NCI-H510A treated with DMSO at 0.1 percent for 48 hours (cell line): ENCODE measurements at regions not wholly inside any gene's neighbourhood (a gene's known extent, or its start where the extent isn't known, plus 50 kb on each side); places are given as distances from the start of the nearest gene placed in this dataset.
"Not testable (repeated sequence)": the region's sequence is repeated elsewhere in the genome, so short reads cannot be mapped to it uniquely, and the experiment has no call there.

Experiments
- DNase-seq: peaks from one replicate; lab custom pipeline; 2025; lab: John Stamatoyannopoulos, UW

DNA sequence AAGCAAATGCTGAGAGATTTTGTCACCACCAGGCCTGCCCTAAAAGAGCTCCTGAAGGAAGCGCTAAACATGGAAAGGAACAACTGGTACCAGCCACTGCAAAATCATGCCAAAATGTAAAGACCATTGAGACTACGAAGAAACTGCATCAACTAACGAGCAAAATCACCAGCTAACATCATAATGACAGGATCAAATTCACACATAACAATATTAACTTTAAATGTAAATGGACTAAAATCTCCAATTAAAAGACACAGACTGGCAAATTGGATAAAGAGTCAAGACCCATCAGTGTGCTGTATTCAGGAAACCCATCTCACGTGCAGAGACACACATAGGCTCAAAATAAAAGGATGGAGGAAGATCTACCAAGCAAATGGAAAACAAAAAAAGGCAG lies 702.7 kb upstream of the INTU start:
- DNase-seq, result not testable (repeated sequence)

DNA sequence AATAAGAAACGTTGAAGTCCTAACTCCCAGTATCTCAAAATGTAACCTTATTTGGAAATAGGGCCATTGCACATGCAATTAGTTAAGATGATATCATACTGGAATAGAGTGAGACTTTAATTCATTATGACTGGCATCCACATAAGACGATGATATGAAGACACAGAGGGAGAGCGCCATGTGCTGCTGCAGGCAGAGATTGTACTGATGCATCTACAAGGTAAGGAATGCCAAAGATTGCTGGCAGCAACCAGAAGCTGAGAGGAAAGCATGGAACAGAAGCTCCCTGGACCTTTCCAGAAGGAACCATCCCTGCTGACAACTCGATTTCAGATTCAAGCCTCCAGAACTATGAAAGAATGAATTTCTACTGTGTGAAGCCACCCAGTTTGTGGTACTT lies 697.0 kb upstream of the INTU start:
- no peak for DNase-seq

DNA sequence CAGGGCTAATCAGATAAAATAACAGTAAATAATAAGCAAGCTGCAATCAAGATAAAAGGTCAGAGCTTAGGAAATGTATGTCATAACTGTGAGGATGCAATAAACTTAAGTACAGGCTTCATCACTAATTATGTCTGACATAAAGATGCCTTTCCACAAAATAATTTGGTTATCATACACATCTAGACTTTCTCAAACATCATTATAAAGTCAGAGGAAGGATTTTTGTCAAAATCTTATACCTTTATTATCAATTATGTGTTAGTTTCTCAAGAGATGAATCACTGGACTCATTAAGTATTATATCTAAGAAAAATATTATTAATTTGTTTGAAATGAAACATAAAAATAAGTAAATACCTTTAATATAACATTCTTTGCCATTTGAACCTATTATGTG lies 695.4 kb upstream of the INTU start:
- no peak for DNase-seq

DNA sequence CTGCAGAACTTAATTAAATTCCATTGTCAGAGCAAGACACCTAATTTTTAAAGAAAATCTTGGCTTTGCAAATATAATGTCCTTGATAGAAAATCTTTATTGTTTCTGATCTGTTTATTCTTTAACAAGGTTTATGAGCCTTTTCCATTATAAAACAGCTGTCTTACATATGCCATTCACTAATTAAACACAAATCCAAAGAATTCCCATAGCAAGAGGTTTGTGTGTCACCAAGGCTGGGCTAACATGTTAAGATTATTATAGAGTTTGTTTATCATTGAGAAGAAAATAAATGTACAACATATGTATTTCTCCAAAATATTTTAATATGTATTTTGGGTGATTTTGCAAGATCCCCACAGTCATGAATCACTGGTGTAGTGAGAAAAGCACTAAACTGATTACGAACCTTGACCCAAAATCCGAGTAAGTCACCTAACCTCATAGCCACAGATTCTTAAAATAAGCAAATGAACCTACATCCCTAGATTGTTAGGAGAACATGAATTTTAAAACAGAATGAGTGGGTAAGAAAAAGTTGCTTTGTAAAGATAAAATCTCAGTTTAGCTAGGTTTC lies 694.8 kb upstream of the INTU start:
- no peak for DNase-seq

DNA sequence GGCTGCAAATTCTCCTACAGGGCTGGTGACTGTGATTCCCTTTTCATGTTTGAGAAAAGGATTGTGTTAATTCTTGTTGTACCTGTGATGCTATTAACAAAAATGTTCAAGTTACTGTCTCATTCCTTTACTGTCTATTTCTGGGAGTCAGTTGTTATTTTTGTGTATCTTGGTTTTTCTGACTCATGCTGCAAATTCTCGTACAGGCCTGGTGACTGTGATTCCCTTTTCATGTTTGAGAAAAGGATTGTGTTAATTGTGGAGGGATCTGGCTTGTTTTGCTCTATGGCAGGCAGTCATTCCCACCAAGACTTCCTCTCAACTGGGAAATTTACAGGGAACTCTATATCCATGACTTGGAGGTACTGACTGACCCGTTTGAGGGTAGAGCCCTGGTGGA lies 693.4 kb upstream of the INTU start:
- DNase-seq, result no peak

DNA sequence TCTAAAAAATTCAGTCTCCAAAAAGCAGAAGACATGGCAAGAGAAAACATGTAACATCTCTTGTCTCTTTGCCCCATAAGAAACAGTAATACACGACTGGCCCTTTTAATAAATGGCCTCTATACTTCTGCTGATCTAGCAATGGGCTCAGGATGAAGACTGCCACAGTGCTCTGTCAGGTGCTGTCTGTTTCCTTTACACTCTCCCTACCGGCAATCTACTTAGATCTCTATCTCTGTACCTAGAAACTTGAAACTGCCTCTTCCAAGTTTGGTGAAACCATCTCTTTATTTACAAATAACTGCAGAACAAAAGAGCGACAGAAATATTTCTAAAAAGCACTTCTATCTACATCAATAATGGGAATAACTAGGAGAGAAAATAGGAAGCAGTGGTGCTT lies 685.2 kb upstream of the INTU start:
- no peak for DNase-seq

DNA sequence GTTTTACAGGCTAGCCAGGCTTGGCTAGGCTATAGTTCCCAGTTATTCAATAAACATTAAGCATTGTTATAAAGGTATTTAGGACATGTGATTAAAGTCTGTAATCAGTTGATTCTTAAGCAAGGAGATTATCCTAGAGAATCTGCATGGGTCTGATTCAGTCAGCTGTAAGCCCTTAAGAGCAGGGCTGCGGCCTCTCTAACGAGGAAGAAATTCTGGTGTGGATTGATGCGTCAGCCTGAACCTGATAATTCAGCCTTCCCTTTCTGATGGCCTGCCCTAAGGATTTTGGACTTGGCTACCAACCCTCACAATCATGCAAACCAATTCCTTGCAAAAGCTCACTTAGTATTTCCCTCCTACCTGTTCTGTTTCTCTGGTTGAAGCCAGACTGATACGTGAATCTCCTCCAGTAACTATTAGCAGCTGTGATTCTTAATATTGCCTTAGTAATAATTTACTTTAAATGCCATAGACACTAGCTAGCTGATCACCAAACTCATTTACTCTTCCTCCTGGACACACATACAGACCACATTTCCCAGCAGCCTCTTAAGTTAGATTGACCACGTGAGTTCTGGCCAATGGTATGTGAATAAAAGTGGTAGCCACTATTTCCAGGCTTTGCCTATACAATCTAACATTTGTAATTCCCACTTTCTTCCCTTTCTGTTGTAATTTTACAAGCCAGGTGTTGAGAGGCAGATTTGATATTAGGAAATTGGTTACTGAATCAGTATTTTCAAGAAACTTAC lies 678.0 kb upstream of the INTU start:
- no peak for DNase-seq

DNA sequence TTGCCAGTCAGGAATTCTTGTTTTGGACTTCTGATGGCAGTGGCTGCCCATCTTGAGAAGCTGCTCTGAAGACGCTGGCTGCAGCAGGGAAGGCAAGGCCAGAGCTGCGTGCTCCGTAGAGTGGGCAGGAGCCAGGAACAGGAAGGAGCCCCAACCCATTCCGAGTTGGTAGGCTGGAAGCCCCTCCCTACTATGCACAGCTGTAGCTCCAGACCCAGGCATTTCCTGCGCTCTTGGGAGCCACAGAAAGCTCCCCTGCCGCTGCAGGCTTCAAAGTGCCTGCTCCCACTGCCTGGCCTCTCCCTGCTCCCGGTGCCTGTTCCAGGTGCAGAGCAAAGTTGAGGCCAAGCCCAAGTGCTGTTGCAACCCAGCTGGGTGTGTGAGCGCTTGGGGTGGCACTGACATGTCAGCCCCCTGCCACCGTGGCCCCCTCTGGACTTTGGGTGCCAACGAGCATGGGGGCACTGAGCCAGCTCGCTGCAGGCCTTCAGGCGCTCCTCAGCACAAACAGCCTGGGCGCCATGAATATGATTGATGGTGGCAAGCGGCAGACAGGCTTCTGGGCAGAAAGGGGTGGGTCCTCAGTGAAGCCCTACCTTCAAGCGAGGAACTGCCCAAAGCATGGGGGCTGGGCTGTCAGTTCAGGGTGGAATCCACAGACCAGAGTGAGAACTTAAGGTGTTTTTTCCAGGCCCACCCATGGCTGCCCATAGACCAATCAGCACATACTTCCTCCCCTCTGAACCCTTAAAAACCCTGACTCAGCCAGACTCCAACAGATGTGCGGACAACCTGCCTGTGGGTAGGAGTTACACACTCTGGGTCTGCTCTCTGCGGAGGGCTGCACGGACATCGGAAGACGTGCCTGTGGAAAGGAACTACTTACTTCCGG lies 677.2 kb upstream of the INTU start:
- DNase-seq, result no peak

DNA sequence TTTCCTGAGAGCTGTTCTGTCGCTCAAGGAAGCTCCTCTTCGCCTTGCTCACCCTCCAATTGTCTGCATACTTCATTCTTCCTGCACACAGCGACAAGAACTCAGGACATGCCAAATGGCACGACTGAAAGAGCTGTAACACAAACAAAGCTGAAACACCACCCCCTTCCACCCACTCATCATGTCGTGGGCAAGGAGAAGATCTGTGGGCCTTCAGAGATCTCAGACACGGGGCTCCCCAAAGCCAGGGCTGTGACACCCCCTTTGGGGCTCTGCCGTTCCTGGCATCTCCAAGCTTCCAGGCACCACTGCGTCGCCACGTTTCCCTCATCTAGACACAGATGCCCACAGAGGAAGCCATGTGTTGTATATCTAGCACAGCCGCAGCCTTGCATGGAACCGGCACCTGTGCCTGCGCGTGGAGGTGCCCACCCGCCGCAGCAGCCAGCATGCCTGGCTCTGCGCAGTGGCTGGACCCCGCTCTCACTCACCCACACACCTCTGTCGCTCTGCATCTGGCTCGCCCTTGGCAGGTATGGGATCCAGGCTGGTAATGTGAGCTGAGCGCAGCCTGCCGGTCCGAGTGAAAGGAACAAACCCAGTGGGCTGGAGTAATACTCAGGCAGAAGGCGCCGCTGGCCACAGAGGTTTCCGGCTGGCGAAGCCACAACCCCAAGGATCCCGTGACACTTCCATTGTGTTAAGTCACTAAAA lies 676.4 kb upstream of the INTU start:
- DNase-seq, result no peak

DNA sequence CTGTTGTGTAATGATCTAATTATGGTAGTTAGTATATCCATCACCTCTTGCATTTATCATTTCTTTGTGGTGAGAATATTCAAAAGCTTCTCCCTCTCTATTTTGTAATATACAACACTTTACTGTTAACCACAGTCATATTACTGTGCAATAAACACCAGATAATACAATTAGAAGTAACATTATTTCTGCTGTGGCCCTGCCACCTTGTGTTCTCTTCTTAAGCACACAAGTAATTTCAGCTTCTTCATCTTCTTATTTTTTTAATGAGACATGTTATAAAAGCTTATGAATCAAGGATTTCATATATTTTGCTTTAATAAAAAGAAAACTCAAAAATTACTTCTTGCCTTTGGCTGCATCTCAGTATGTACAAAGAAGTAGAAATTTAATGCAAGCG lies 675.2 kb upstream of the INTU start:
- DNase-seq, result no peak

DNA sequence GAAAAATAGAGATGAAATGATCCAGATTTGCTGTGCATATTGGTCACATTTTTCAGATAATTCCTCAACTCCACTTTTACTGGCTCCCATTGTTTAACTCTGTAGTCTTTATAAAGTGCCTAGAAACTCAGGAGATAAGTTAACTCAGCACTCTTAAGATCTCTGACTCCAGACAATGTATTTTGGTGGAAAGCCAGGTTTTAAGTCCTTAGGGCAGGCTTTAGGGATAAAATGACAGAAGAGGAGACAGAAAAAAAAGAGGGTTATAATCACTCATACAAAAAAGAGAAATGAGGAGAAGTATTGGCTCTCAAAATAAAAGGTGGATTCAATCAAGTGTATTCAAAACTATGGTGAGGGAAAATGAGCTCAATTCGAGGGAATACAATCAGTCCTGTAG lies 674.8 kb upstream of the INTU start:
- DNase-seq, result no peak

DNA sequence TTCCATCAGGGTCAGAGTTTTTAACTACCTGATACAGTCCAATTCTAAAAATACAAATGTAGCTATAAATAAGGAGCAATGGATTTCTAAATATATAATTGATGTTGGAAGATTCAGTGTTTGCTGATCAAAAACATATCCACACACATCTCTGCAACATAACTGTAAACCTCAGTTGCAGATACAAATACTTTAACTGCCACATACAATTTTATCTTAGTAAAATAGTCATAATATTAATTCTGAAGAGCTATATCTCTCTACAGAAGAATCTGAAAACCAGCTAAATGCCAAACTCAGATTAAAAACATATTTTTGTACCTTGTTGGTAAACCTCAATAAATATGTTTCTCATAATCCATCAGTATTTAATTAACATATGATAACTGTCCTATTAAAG lies 674.3 kb upstream of the INTU start:
- DNase-seq, result no peak

DNA sequence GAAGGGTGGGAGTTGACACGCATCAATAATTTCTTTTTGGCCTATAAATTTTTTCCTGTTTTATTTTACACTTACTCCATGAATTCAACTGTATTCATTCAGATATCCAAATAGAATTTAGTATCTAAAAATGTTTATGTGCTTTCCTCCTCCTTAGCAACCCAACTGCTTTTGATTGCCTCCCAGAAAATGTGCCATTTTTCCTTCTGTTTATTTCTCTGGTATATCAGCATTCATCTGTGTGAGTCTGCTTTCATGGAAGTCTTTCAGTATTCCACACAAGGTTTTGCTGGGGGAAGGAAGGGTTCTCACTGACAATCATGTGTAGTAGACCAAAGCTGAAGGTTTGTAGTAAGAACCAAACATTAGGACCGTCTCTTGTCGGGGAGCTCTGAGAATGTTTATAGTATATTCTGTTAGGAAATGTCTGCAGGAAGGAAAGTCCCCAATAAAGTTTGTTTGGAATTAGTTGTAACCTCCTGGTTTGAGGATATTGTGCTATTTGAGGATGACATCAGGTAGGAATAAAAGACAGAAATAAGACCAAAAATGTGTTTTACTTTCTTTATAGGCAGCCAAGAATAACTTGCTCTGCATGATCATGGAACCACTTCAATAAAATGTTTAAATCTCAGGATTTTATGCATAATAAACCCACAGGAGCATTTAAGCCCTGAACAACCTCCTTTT lies 673.6 kb upstream of the INTU start:
- no peak for DNase-seq

DNA sequence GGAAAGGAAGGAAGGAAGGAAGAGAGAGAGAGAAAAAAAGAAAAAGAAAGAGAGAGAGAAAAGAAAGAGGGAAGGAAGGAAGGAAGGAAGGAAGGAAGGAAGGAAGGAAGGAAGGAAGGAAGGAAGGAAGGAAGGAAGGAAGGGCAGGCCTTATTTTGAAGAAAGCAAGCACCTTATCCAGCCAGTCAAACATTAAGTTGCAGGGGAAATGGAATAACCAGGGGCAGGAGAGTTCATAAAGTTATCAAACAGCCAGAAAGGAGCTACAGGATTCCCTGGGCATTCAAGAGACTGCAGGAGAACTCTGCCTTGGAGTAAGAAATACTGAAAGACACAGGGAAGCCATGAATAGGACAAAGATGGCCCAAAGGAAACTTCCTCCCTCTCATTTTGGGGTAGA lies 672.0 kb upstream of the INTU start:
- no peak for DNase-seq

DNA sequence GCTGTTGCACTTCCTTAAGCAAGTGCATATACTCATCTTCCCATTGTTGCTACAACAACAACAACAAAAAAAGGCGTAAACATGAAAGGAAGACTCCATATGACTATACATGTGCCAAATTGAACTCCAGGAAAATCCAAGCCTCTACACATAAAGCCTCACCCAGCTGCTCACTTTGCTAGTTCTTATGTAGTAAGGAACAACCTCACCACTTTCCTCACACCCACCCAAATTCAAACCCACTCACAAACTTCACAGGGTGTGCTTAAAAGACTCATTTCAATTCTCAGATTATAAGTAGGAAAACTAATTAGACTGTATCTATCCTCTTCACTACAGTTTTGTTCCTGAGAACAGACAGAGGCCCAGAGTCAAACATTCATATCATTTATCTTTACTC lies 671.1 kb upstream of the INTU start:
- no peak for DNase-seq

DNA sequence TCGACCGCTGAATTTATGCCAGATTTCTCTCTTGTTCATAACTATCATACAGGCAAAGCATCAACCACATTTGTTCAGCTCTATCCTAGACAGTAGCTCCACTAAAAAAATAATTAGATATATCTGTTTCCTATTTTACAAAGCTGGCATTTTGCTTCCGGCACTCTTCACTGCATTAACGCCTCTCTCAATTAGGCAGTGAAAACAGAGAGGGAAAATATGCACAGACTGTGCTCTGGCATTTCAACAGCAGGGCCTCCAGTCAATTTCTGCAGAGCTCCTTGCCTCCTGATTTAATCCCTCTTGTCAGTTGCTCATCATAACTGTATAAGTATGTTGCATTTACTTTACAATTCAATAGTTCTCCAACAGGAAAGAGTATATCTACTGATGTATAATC lies 666.9 kb upstream of the INTU start:
- DNase-seq, result no peak

DNA sequence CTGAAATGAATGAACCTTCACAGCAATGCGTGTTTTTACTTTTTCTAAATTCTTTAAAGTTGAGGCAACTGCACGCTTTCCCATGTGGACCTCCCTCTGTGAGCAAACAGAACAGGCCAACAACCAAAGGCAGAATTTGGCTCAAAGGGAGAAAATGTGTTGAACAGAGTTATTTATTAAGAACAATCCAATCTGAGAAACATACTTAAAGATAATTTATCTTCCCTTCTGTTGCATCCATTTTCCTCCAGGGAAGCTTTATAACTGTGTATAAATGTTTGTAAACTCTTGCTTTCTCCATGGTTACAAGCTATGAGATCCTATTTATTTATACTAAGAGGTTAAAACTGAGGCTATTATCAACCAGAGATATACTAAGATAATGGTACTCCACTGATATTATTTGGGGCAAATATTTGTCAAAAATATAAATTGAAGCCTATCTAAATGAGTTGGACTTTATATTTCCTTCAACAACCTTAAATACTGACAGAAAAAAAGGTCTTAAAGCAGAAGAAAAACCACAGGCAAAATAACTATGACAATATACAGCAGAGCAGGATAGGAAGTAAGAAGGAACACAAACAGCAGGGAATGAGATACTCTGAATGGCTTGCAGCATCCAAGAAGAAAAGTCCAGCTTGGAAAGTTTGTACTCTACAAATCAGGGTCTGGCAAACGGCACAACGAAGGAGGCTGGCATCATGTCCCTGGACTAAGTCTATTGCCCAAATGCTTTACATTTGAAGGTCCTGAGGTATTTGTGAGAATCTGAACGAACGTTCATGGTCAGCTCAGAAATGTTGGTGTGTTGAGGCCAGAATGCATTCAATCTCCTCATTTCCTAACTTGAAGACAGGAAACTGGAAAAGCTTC lies 663.2 kb upstream of the INTU start:
- DNase-seq, result no peak

DNA sequence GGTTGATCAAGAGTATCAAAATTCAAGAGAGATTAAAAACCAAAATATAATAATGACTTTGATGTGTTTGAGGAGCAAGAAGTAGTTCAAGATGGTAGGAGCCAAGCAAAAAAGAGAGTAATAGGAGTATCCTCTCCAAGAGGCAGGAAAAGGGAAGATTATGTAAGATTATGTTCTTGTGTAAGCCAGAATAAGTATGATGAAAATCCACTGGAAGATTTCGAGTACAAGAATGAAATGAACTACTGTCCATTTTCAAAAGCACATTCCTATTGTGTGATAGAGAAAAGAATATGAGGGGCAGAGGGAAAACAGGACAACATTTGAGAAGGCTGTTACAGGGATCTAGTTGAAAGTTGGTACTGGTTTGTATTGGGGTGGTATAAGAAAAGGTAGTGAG lies 659.6 kb upstream of the INTU start:
- DNase-seq, result no peak

DNA sequence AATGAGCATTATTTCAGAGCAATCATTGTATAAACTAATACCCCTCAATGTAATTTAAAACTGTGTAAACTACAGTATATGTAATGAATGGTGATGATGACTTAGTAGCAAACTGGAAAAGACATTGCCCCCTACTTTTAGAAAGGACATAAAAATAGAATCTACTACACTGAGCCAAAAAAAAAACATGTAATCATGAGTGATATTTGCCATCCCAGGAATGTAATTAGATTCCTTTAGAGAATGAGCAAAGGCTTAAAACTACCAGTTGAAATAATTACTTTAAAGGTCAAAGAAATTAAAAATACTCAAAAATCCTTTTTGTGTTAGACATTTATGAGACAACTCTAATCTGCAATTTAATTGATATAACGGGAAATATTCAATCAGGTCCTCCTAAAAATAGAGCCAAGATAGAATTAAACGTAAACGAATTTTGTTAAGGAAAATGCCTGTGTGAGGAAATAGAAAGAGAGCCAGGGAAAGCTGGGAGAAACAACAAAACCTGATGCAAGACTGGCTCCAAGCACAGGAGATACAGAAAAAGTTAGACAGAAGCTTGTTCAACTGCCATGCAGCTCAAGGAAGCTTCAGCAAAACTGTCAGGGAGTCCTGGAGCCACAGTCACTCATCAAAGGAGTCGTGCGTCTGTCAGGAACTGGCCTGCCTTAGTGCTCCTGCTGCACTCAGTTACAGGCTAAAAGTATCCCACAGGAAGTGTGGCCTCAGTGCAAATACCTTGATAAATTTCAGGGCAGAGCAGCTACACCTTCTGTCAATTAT lies 655.7 kb upstream of the INTU start:
- no peak for DNase-seq

DNA sequence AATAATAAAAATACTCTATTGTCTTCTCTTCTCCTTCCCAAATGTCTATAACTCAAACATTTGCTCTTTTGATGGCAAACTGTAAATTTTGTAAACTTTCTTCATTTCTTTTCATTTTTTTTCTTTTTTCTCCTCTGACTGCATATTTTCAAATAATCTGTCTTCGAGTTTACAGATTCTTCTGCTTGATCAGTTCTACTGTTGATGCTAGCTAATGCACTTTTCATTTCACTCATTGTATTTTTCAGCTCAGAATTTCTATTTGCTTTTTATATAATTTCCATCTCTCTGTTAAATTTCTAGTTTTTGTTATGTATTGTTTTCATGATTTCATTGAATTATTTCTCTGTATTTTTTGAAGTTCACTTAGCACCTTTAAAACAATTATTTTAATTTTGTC lies 646.8 kb upstream of the INTU start:
- DNase-seq, result no peak
